ENCODE measurements at regions not wholly inside any gene's neighbourhood (a gene's known extent, or its start where the extent isn't known, plus 50 kb on each side); places are given as distances from the start of the nearest gene placed in this dataset.

- TF ChIP-seq POLR2AphosphoS5 (IDR thresholded peaks at IDR 0.05) (no peak), POLR2A (IDR thresholded peaks at IDR 0.05) (no peak), EP300 (IDR thresholded peaks at IDR 0.05) (no peak)
- TF ChIP-seq, protein P1, sequence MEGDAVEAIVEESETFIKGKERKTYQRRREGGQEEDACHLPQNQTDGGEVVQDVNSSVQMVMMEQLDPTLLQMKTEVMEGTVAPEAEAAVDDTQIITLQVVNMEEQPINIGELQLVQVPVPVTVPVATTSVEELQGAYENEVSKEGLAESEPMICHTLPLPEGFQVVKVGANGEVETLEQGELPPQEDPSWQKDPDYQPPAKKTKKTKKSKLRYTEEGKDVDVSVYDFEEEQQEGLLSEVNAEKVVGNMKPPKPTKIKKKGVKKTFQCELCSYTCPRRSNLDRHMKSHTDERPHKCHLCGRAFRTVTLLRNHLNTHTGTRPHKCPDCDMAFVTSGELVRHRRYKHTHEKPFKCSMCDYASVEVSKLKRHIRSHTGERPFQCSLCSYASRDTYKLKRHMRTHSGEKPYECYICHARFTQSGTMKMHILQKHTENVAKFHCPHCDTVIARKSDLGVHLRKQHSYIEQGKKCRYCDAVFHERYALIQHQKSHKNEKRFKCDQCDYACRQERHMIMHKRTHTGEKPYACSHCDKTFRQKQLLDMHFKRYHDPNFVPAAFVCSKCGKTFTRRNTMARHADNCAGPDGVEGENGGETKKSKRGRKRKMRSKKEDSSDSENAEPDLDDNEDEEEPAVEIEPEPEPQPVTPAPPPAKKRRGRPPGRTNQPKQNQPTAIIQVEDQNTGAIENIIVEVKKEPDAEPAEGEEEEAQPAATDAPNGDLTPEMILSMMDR (IDR thresholded peaks at IDR 0.05), result no peak
Measured at GRCh38 chr12:86950043-86950442, 693.9 kb upstream of the MGAT4C start.
